ENCODE measurements at regions not wholly inside any gene's neighbourhood (a gene's known extent, or its start where the extent isn't known, plus 50 kb on each side); places are given as distances from the start of the nearest gene placed in this dataset.

DNA sequence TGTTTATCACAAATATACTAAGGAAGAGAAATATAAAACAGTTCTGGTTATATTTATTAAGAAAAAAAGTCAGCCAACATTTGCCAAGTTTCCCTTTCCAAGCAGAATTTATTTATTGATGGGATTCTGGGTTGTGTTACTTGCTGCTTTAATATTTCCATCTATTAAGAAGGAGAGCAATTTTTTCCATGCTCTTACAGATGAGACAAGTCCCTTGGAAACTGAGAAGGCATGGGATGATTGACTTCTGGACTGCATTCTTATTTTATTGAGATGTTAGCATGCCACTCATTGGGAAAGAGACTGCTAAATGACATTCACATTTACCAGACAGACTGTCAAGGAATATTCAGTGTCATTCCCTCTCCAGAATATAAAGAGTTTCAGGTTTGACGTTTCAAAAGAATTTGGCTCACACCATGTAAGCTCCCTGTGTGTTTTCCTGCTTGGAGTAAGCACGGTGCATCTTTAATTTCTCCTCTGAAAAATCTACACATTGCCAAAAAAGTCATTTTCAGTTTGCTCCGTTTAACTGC, 1565.2 kb upstream of the GOT2 start:
- TF ChIP-seq POLR2A (IDR thresholded peaks at IDR 0.05; ENCODE audit: low read depth, low read length) (no peak), TAF1 (IDR thresholded peaks at IDR 0.05; ENCODE audit: borderline replicate concordance, low read depth, low read length) (no peak)

Measured in GM12892 (cell line).